HCT116 (cell line): ENCODE measurements at regions not wholly inside any gene's neighbourhood (a gene's known extent, or its start where the extent isn't known, plus 50 kb on each side); places are given as distances from the start of the nearest gene placed in this dataset.

ENCODE experiments used
- ELF1 ChIP-seq: IDR thresholded peaks from 2 replicates; pipeline ENCODE4 v1.6.1; 2012; ENCODE audit warnings: low read depth, borderline replicate concordance
- EZH2 ChIP-seq: fragments of 200-600 bp; sonication (generic); IDR thresholded peaks from 2 replicates; pipeline ENCODE4 v1.6.1; 2017; ENCODE audit warnings: antibody characterized with exemption, mixed run types
- EZH2phosphoT487 ChIP-seq: fragments of 200-600 bp; IDR thresholded peaks from 2 replicates; pipeline ENCODE4 v1.6.1; 2018; ENCODE audit warnings: antibody characterized with exemption, borderline replicate concordance
- FOSL1 ChIP-seq: IDR thresholded peaks from 2 replicates; pipeline ENCODE4 v1.6.1; 2012; ENCODE audit warnings: low read depth
- POLR2A ChIP-seq: IDR thresholded peaks from 2 replicates; pipeline ENCODE4 v1.7.0; 2011; ENCODE audit warnings: borderline replicate concordance; ENCODE audit not compliant: insufficient read depth, insufficient read length; ENCODE audit errors: extremely low read depth
- ZNF274 ChIP-seq: fragments of 200-500 bp; sonication (Bioruptor generic); IDR thresholded peaks from 2 replicates; pipeline ENCODE4 v1.6.1; 2014; ENCODE audit warnings: mild to moderate bottlenecking, low read depth, low read length, inconsistent platforms
- TF ChIP-seq, protein P1 (sequence below), 3 experiments: fragments of 200-600 bp in 1 of 3; sonication (generic) in 1 of 3; IDR thresholded peaks in 2 of 3; conservative IDR thresholded peaks in 1 of 3; 2 replicates each; pipeline ENCODE4 v1.5.1; 2012 to 2017; ENCODE audit warnings: low read depth in 2 of 3, low read length in 2 of 3, antibody characterized with exemption in 1 of 3, borderline replicate concordance in 1 of 3, control low read depth in 1 of 3, mild to moderate bottlenecking in 1 of 3, mixed read lengths in 1 of 3, mixed run types in 1 of 3, moderate library complexity in 1 of 3; ENCODE audit not compliant: insufficient read depth in 1 of 3

DNA sequence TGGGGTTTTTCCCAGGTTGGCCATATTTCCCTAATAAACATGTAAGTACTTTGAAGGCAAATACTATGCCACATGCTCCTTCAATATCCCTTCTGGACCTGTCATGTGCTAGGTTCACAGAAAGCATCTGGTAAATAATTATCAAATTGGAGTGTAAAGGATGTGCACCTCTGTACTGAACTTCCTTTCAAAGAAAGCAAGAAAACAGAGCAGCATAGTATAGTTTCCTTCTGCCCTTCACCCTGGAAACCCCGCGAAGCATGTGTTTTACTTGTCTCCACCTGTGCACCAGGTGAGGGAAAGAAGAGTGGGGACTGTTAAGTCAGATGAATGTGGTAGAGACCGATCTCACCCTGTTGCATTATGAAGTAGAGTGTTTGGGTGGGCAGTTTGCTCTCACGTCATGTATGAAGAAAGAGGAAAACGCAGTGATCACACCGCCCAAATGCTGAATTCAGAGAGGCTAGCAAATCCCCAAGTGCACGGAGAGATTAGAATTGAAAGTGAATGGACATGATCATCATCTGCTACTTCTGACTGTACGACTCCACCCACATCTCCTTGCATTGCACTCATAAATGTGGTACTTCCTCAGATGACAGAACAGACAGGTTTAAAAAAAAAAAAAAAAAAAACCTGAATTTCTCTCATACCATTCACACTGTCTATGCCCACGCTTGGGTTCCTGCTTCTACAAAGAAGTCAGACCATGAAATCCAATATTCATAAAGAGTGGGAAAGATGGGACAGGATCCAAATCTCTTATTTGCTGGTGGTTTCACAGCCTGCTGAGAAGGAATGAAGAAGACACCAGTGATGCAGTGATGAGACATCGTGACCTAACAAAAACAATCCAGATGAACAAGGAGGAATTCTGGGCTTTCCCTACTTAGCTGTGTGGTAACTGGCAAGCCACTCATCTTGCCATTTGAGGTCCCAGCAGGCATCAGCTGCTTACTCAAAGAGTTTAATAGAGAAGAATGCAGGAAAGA, 448.6 kb downstream of the BCL11A start:
- TF ChIP-seq FOSL1, result no peak
- TF ChIP-seq EZH2, result no peak
- no peak for TF ChIP-seq ZNF274
- no peak for TF ChIP-seq EZH2phosphoT487
- TF ChIP-seq, protein P1, sequence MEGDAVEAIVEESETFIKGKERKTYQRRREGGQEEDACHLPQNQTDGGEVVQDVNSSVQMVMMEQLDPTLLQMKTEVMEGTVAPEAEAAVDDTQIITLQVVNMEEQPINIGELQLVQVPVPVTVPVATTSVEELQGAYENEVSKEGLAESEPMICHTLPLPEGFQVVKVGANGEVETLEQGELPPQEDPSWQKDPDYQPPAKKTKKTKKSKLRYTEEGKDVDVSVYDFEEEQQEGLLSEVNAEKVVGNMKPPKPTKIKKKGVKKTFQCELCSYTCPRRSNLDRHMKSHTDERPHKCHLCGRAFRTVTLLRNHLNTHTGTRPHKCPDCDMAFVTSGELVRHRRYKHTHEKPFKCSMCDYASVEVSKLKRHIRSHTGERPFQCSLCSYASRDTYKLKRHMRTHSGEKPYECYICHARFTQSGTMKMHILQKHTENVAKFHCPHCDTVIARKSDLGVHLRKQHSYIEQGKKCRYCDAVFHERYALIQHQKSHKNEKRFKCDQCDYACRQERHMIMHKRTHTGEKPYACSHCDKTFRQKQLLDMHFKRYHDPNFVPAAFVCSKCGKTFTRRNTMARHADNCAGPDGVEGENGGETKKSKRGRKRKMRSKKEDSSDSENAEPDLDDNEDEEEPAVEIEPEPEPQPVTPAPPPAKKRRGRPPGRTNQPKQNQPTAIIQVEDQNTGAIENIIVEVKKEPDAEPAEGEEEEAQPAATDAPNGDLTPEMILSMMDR (IDR thresholded peaks at IDR 0.05 in 2 of 3, conservative IDR thresholded peaks at IDR 0.05 in 1 of 3; ENCODE audit: borderline replicate concordance in 1 of 3, insufficient read depth in 1 of 3, low read depth in 2 of 3, low read length in 2 of 3), result no peak
- TF ChIP-seq POLR2A, result no peak
- no peak for TF ChIP-seq ELF1
